SJSA1 (cell line): ENCODE measurements at regions not wholly inside any gene's neighbourhood (a gene's known extent, or its start where the extent isn't known, plus 50 kb on each side); places are given as distances from the start of the nearest gene placed in this dataset.
A peak's percentile ranks its signal among the peaks of the same experiment; 100 is the strongest.
"Not testable (repeated sequence)": the region's sequence is repeated elsewhere in the genome, so short reads cannot be mapped to it uniquely, and the experiment has no call there.

Experiments
- DNase-seq, 2 experiments: peaks; one replicate each; pipeline ENCODE4 v3.0.0-alpha.2; 2015 to 2020; ENCODE audit warnings: low spot score in 2 of 2, low read depth in 1 of 2
- H3K27ac ChIP-seq: fragments of 250-450 bp; sonication (Bioruptor Pico); 2 replicates; pipeline ENCODE4 v1.5.1; 2020; ENCODE audit warnings: mild to moderate bottlenecking, moderate library complexity
- H3K27me3 ChIP-seq: fragments of 250-450 bp; sonication (Bioruptor Pico); replicated peaks from 2 replicates; pipeline ENCODE4 v1.5.1; 2020; ENCODE audit warnings: mild to moderate bottlenecking, moderate library complexity
- H3K36me3 ChIP-seq: fragments of 250-450 bp; sonication (Bioruptor Pico); 2 replicates; pipeline ENCODE4 v1.5.1; 2020; ENCODE audit warnings: mild to moderate bottlenecking
- H3K4me1 ChIP-seq: fragments of 250-450 bp; sonication (Bioruptor Pico); replicated peaks from 2 replicates; pipeline ENCODE4 v1.6.1; 2021; ENCODE audit warnings: mild to moderate bottlenecking
- H3K4me3 ChIP-seq: fragments of 250-450 bp; sonication (Bioruptor Pico); 2 replicates; pipeline ENCODE4 v1.5.1; 2020; ENCODE audit warnings: mild to moderate bottlenecking
- H3K9me3 ChIP-seq: fragments of 250-450 bp; sonication (Bioruptor Pico); replicated peaks from 2 replicates; pipeline ENCODE4 v1.5.1; 2020; ENCODE audit warnings: mild to moderate bottlenecking

GRCh38 chr7:150134451-150134850 is 188.7 kb upstream of the LRRC61 start:
- H3K36me3 ChIP-seq, H3K27me3 ChIP-seq, H3K4me1 ChIP-seq, H3K4me3 ChIP-seq, DNase-seq, H3K27ac ChIP-seq, H3K9me3 ChIP-seq: not testable (repeated sequence)

GRCh38 chr7:150135620-150136190 is 187.4 kb upstream of the LRRC61 start:
- H3K27ac ChIP-seq, H3K36me3 ChIP-seq, H3K4me1 ChIP-seq, H3K27me3 ChIP-seq, H3K4me3 ChIP-seq, DNase-seq, H3K9me3 ChIP-seq: not testable (repeated sequence)

GRCh38 chr7:150139840-150140239 is 183.3 kb upstream of the LRRC61 start:
- H3K36me3 ChIP-seq, H3K4me3 ChIP-seq, H3K27me3 ChIP-seq, H3K4me1 ChIP-seq, DNase-seq, H3K9me3 ChIP-seq, H3K27ac ChIP-seq: not testable (repeated sequence)

- DNase-seq, H3K36me3 ChIP-seq, H3K27ac ChIP-seq, H3K4me3 ChIP-seq, H3K9me3 ChIP-seq, H3K4me1 ChIP-seq, H3K27me3 ChIP-seq: not testable (repeated sequence)
Measured at GRCh38 chr7:150141525-150142345, 181.4 kb upstream of the LRRC61 start.

GRCh38 chr7:150146124-150146523 is 177.0 kb upstream of the LRRC61 start:
- not testable (repeated sequence) for H3K4me1 ChIP-seq, H3K27me3 ChIP-seq, H3K4me3 ChIP-seq, DNase-seq, H3K36me3 ChIP-seq, H3K27ac ChIP-seq, H3K9me3 ChIP-seq

GRCh38 chr7:150147524-150147923 is 175.6 kb upstream of the LRRC61 start:
- H3K9me3 ChIP-seq, H3K36me3 ChIP-seq, H3K27me3 ChIP-seq, DNase-seq, H3K4me1 ChIP-seq, H3K4me3 ChIP-seq, H3K27ac ChIP-seq: not testable (repeated sequence)

- not testable (repeated sequence) for H3K4me1 ChIP-seq, H3K36me3 ChIP-seq, DNase-seq, H3K4me3 ChIP-seq, H3K27me3 ChIP-seq, H3K9me3 ChIP-seq, H3K27ac ChIP-seq
Measured at GRCh38 chr7:150156015-150156414, 167.1 kb upstream of the LRRC61 start.

GRCh38 chr7:150158696-150159095 is 164.5 kb upstream of the LRRC61 start:
- not testable (repeated sequence) for H3K4me1 ChIP-seq, H3K27me3 ChIP-seq, H3K4me3 ChIP-seq, H3K36me3 ChIP-seq, DNase-seq, H3K9me3 ChIP-seq, H3K27ac ChIP-seq

- not testable (repeated sequence) for H3K36me3 ChIP-seq, H3K27me3 ChIP-seq, H3K4me1 ChIP-seq, DNase-seq, H3K27ac ChIP-seq, H3K4me3 ChIP-seq, H3K9me3 ChIP-seq
Measured at GRCh38 chr7:150169515-150169914, 153.6 kb upstream of the LRRC61 start.

GRCh38 chr7:150169943-150170490 is 153.1 kb upstream of the LRRC61 start:
- DNase-seq, H3K36me3 ChIP-seq, H3K27ac ChIP-seq, H3K4me1 ChIP-seq, H3K27me3 ChIP-seq, H3K4me3 ChIP-seq, H3K9me3 ChIP-seq: not testable (repeated sequence)

- not testable (repeated sequence) for DNase-seq, H3K36me3 ChIP-seq, H3K27ac ChIP-seq, H3K9me3 ChIP-seq, H3K4me3 ChIP-seq, H3K4me1 ChIP-seq, H3K27me3 ChIP-seq
Measured at GRCh38 chr7:150183602-150184001, 139.6 kb upstream of the LRRC61 start.

- H3K4me3 ChIP-seq, H3K36me3 ChIP-seq, H3K9me3 ChIP-seq, H3K27ac ChIP-seq, H3K27me3 ChIP-seq, H3K4me1 ChIP-seq: not testable (repeated sequence)
- peak in 1 of 2 experiments; percentile 2 for DNase-seq
Measured at GRCh38 chr7:150189963-150190362, 133.2 kb upstream of the LRRC61 start.

GRCh38 chr7:150192541-150192940 is 130.6 kb upstream of the LRRC61 start:
- not testable (repeated sequence) for DNase-seq, H3K27me3 ChIP-seq, H3K4me1 ChIP-seq, H3K36me3 ChIP-seq, H3K27ac ChIP-seq, H3K9me3 ChIP-seq, H3K4me3 ChIP-seq

- H3K4me3 ChIP-seq, H3K9me3 ChIP-seq, H3K36me3 ChIP-seq, H3K4me1 ChIP-seq, H3K27me3 ChIP-seq, DNase-seq, H3K27ac ChIP-seq: not testable (repeated sequence)
Measured at GRCh38 chr7:150193866-150194265, 129.3 kb upstream of the LRRC61 start.
